Globus pallidus (tissue), 1 donor: ENCODE measurements at regions not wholly inside any gene's neighbourhood (a gene's known extent, or its start where the extent isn't known, plus 50 kb on each side); places are given as distances from the start of the nearest gene placed in this dataset.

Experiments
- DNase-seq: peaks from one replicate; pipeline ENCODE4 v3.0.0-alpha.2; 2015; ENCODE audit warnings: low spot score

GRCh38 chr3:155029941-155030340 is 50.2 kb upstream of the MME start:
- no peak for DNase-seq

GRCh38 chr3:155026999-155027591 is 53.0 kb upstream of the MME start:
- DNase-seq: no peak

GRCh38 chr3:155024006-155024638 is 56.0 kb upstream of the MME start:
- DNase-seq: no peak

- DNase-seq: no peak
Measured at GRCh38 chr3:155022896-155023295, 57.2 kb upstream of the MME start.

- DNase-seq: no peak
Measured at GRCh38 chr3:155019575-155019974, 60.5 kb upstream of the MME start.

GRCh38 chr3:155018621-155019330 is 61.3 kb upstream of the MME start:
- no peak for DNase-seq

- DNase-seq: no peak
Measured at GRCh38 chr3:155015776-155016436, 64.2 kb upstream of the MME start.

GRCh38 chr3:155014953-155015352 is 65.2 kb upstream of the MME start:
- no peak for DNase-seq

GRCh38 chr3:155013427-155013826 is 66.7 kb upstream of the MME start:
- no peak for DNase-seq

GRCh38 chr3:155012584-155012983 is 67.5 kb upstream of the MME start:
- DNase-seq: no peak

- DNase-seq: no peak
Measured at GRCh38 chr3:155010416-155010815, 69.7 kb upstream of the MME start.

- no peak for DNase-seq
Measured at GRCh38 chr3:155009217-155009616, 70.9 kb upstream of the MME start.

GRCh38 chr3:155007729-155008128 is 72.4 kb upstream of the MME start:
- no peak for DNase-seq

- DNase-seq: no peak
Measured at GRCh38 chr3:155001289-155002010, 78.7 kb upstream of the MME start.

GRCh38 chr3:154992655-154993054 is 87.5 kb upstream of the MME start:
- no peak for DNase-seq

GRCh38 chr3:154990543-154990942 is 89.6 kb upstream of the MME start:
- no peak for DNase-seq

- DNase-seq: no peak
Measured at GRCh38 chr3:154987846-154988245, 92.3 kb upstream of the MME start.

- DNase-seq: no peak
Measured at GRCh38 chr3:154981664-154982063, 98.5 kb upstream of the MME start.

- DNase-seq: no peak
Measured at GRCh38 chr3:154981201-154981600, 98.9 kb upstream of the MME start.

- DNase-seq: no peak
Measured at GRCh38 chr3:154979331-154979730, 100.8 kb upstream of the MME start.

GRCh38 chr3:154977666-154978065 is 102.5 kb upstream of the MME start:
- DNase-seq: no peak
